Uterus (tissue), 2 donors: ENCODE measurements at regions not wholly inside any gene's neighbourhood (a gene's known extent, or its start where the extent isn't known, plus 50 kb on each side); places are given as distances from the start of the nearest gene placed in this dataset.

Experiments
- CTCF ChIP-seq, 4 experiments: fragments of 200-600 bp in 2 of 4; fragments of 450-650 bp in 2 of 4; sonication (generic) in 2 of 4; IDR thresholded peaks; one replicate each; pipeline ENCODE4 v1.5.1; 2016 to 2019; ENCODE audit warnings: antibody characterized with exemption in 4 of 4, mild to moderate bottlenecking in 2 of 4, moderate library complexity in 1 of 4
- POLR2A ChIP-seq, 2 donors: fragments of 450-650 bp; IDR thresholded peaks; one replicate each; pipeline ENCODE4 v1.6.1; 2016; ENCODE audit warnings: antibody characterized with exemption in 2 of 2, mild to moderate bottlenecking in 1 of 2, moderate library complexity in 1 of 2

GRCh38 chr4:19614171-19614570 lies 637.5 kb upstream of the SLIT2 start:
- TF ChIP-seq CTCF (IDR thresholded peaks at IDR 0.05) (no peak), POLR2A (IDR thresholded peaks at IDR 0.05) (no peak)
